Lower leg skin (tissue), 4 donors: ENCODE measurements at regions not wholly inside any gene's neighbourhood (a gene's known extent, or its start where the extent isn't known, plus 50 kb on each side); places are given as distances from the start of the nearest gene placed in this dataset.

Experiments used
- DNase-seq, 2 donors: peaks; one replicate each; pipeline ENCODE4 v3.0.0-alpha.2; 2019; ENCODE audit warnings: low spot score in 2 of 2
- H3K4me3 ChIP-seq: fragments of 200-600 bp; sonication (generic); 2 replicates; pipeline ENCODE4 v1.5.1; 2017; ENCODE audit warnings: mild to moderate bottlenecking, low read depth; ENCODE audit not compliant: poor library complexity, severe bottlenecking
- POLR2A ChIP-seq, 2 donors: fragments of 450-650 bp; IDR thresholded peaks; one replicate each; pipeline ENCODE4 v1.6.1; 2016 to 2017; ENCODE audit warnings: antibody characterized with exemption in 2 of 2, mild to moderate bottlenecking in 1 of 2, moderate library complexity in 1 of 2
- WGBS, 2 donors: methylation state at CpG; one replicate each; pipeline ENCODE4 v1.1.5; 2018; 5-methylcytosine and 5-hydroxymethylcytosine counted together
- intact Hi-C: fragments of 100-400 bp; cut with DNase I; formaldehyde crosslinking; loops from one replicate; pipeline ENCODE4 v1.15.0; 2023; ENCODE audit warnings: low total_unique reads
- TF ChIP-seq, protein P1 (sequence below), 3 donors: fragments of 450-650 bp; IDR thresholded peaks; one replicate each; pipeline ENCODE4 v1.5.1; 2016; ENCODE audit warnings: antibody characterized with exemption in 3 of 3, mild to moderate bottlenecking in 3 of 3, moderate library complexity in 2 of 3

DNA sequence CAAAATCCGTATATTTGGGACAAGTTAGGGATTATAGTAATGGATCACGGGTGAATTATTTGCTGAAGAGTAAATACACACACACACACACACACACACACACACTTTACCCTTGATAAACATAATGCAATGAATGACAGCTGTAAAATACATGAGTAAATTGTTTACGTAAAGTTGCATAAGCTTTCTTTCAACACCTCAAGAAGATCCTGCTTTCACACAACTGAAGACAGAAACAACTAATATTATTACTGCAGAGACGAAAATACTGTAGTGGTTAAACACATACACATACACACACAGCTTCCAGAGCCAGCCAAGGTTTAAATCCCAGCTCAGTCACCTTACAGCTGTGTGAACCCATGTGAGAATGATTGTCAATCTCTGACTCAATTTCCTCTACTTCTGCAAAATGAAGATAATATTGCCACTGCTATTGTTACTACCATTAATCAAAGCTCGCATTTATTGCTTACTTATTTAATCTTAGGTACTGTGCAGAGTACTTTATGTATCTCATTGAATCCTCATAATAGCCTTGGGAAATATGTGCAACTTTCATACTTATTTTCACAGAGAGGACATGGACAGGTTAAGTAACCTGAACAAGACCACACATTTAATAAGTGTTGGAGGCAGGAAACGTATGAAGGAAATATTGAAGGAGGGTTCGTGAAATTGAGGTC lies 50.6 kb upstream of the DOK6 start:
- no peak for DNase-seq
- TF ChIP-seq POLR2A (IDR thresholded peaks at IDR 0.05) = no peak
- TF ChIP-seq, protein P1, sequence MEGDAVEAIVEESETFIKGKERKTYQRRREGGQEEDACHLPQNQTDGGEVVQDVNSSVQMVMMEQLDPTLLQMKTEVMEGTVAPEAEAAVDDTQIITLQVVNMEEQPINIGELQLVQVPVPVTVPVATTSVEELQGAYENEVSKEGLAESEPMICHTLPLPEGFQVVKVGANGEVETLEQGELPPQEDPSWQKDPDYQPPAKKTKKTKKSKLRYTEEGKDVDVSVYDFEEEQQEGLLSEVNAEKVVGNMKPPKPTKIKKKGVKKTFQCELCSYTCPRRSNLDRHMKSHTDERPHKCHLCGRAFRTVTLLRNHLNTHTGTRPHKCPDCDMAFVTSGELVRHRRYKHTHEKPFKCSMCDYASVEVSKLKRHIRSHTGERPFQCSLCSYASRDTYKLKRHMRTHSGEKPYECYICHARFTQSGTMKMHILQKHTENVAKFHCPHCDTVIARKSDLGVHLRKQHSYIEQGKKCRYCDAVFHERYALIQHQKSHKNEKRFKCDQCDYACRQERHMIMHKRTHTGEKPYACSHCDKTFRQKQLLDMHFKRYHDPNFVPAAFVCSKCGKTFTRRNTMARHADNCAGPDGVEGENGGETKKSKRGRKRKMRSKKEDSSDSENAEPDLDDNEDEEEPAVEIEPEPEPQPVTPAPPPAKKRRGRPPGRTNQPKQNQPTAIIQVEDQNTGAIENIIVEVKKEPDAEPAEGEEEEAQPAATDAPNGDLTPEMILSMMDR (IDR thresholded peaks at IDR 0.05) = no peak
- 69 to 77% methylated on average over 7 of the region's 7 CpGs for WGBS, 2 donors
- intact Hi-C loops = no loop called here
- H3K4me3 ChIP-seq = no peak overlapping the region
